ENCODE measurements at regions not wholly inside any gene's neighbourhood (a gene's known extent, or its start where the extent isn't known, plus 50 kb on each side); places are given as distances from the start of the nearest gene placed in this dataset.
A peak's percentile ranks its signal among the peaks of the same experiment; 100 is the strongest.

DNA sequence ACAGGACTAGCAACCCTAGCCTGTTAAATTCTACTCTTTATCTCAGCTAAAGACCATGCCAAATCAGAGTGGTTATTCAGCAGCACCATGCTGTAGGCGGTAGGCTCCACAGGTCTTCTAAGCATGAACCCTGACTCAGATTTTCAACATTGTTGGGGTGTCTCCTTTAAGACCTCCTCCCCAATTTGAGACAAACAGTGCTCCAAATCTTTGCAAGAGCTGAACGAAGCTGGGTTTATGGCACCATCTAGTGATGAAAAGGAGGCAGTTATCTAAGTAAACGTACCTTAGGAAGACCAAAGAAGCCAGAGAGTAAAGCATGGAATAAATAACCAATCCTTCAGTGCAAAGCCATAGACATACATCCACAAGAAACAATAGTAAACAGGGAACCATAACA, 334.5 kb upstream of the SLC7A11 start:
- TF ChIP-seq, protein P1, sequence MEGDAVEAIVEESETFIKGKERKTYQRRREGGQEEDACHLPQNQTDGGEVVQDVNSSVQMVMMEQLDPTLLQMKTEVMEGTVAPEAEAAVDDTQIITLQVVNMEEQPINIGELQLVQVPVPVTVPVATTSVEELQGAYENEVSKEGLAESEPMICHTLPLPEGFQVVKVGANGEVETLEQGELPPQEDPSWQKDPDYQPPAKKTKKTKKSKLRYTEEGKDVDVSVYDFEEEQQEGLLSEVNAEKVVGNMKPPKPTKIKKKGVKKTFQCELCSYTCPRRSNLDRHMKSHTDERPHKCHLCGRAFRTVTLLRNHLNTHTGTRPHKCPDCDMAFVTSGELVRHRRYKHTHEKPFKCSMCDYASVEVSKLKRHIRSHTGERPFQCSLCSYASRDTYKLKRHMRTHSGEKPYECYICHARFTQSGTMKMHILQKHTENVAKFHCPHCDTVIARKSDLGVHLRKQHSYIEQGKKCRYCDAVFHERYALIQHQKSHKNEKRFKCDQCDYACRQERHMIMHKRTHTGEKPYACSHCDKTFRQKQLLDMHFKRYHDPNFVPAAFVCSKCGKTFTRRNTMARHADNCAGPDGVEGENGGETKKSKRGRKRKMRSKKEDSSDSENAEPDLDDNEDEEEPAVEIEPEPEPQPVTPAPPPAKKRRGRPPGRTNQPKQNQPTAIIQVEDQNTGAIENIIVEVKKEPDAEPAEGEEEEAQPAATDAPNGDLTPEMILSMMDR (IDR thresholded peaks at IDR 0.05) = peak; percentile 60

- TF ChIP-seq, protein P1 (IDR thresholded peaks at IDR 0.05) = no peak
These were observed 331.1 kb upstream of the SLC7A11 start for GRCh38 chr4:138573246-138573645.

- TF ChIP-seq, protein P1 (IDR thresholded peaks at IDR 0.05) = no peak
These were observed 329.9 kb upstream of the SLC7A11 start for GRCh38 chr4:138572007-138572406.

- TF ChIP-seq, protein P1 (IDR thresholded peaks at IDR 0.05) = no peak
These were observed 325.5 kb upstream of the SLC7A11 start for GRCh38 chr4:138567696-138568095.

DNA sequence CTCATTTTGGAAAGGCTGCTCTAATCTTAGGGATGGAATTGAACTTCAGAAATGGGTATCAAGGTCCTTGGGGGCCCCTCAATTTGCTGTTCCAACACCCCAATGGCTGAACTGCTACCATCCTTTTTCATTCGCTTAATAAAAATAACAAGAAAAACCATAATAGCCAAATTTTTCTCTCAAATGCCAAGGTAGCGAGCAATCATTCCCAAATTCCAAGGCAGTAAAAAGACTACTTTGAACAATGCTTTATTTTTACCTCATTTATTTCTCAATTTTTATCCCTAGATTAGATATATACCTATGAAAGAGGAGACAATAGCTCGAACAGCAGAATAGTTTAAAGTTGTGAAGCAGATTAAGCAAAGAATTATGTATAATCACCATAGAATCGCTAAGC, 323.4 kb upstream of the SLC7A11 start:
- TF ChIP-seq, protein P1 (IDR thresholded peaks at IDR 0.05) = no peak

GRCh38 chr4:138562544-138562991, 320.4 kb upstream of the SLC7A11 start:
- TF ChIP-seq, protein P1 (IDR thresholded peaks at IDR 0.05) = no peak

GRCh38 chr4:138561906-138562305, 319.8 kb upstream of the SLC7A11 start:
- TF ChIP-seq, protein P1 (IDR thresholded peaks at IDR 0.05) = no peak

GRCh38 chr4:138561276-138561880, 319.2 kb upstream of the SLC7A11 start:
- TF ChIP-seq, protein P1 (IDR thresholded peaks at IDR 0.05) = no peak

All from LNCAP (cell line).